OCI-LY7 (cell line): ENCODE measurements at regions not wholly inside any gene's neighbourhood (a gene's known extent, or its start where the extent isn't known, plus 50 kb on each side); places are given as distances from the start of the nearest gene placed in this dataset.

ENCODE experiments used
- BruUV-seq: library from RNA; stranded (reverse); fragments of 400-500 nt; replicated peaks from 2 replicates; lab custom pipeline; 2021; lab: Mats Ljungman, UMichigan
- CTCF ChIA-PET: fragments of 300-600 bp; sonication (Branson Sonifier 250); formaldehyde crosslinking; loops from one replicate; lab custom pipeline; 2022; ENCODE audit warnings: antibody characterized with exemption; ENCODE audit not compliant: unreplicated experiment; lab: Charles Lee
- POLR2A ChIA-PET: fragments of 300-600 bp; sonication (Branson Sonifier 250); formaldehyde crosslinking; loops from one replicate; lab custom pipeline; 2022; ENCODE audit warnings: antibody characterized with exemption; lab: Charles Lee
- DNase-seq: peaks from one replicate; pipeline ENCODE4 v3.0.0-alpha.2; 2015; ENCODE audit warnings: low spot score
- H2AFZ ChIP-seq: fragments of 200-600 bp; sonication (generic), shearing (Covaris generic); 2 replicates; pipeline ENCODE4 v1.6.1; 2014; ENCODE audit warnings: mild to moderate bottlenecking, antibody characterized with exemption, low read length, moderate library complexity
- H3K27ac ChIP-seq: fragments of 200-600 bp; sonication (generic); 2 replicates; pipeline ENCODE4 v1.5.1; 2014; ENCODE audit warnings: mixed run types, low read depth, mild to moderate bottlenecking, moderate library complexity, low read length, inconsistent platforms; ENCODE audit not compliant: poor library complexity, severe bottlenecking
- H3K36me3 ChIP-seq: fragments of 200-600 bp; sonication (generic); 2 replicates; pipeline ENCODE4 v1.6.1; 2014; ENCODE audit warnings: mild to moderate bottlenecking, antibody characterized with exemption, low read length, moderate library complexity, mixed read lengths; ENCODE audit not compliant: insufficient read depth
- H3K4me1 ChIP-seq: fragments of 200-600 bp; sonication (generic); 2 replicates; pipeline ENCODE4 v1.5.1; 2014; ENCODE audit warnings: mild to moderate bottlenecking, low read length; ENCODE audit not compliant: insufficient read depth, poor library complexity, severe bottlenecking
- H3K4me2 ChIP-seq: fragments of 200-600 bp; sonication (generic); 2 replicates; pipeline ENCODE4 v1.6.1; 2014; ENCODE audit warnings: mild to moderate bottlenecking, low read length
- H3K4me3 ChIP-seq: fragments of 200-600 bp; sonication (generic); 2 replicates; pipeline ENCODE4 v1.5.1; 2014; ENCODE audit warnings: mild to moderate bottlenecking, low read depth, low read length; ENCODE audit not compliant: poor library complexity, severe bottlenecking
- H3K79me2 ChIP-seq: fragments of 200-600 bp; sonication (generic); 2 replicates; pipeline ENCODE4 v1.6.1; 2016; ENCODE audit warnings: low read depth, mild to moderate bottlenecking, low read length, moderate library complexity, mixed read lengths; ENCODE audit not compliant: insufficient read depth
- H3K9me2 ChIP-seq: fragments of 200-600 bp; sonication (generic); 2 replicates; pipeline ENCODE4 v1.6.1; 2016; ENCODE audit warnings: mild to moderate bottlenecking, low read length, mixed read lengths; ENCODE audit not compliant: insufficient read depth
- H3K9me3 ChIP-seq: fragments of 200-600 bp; sonication (generic); 2 replicates; pipeline ENCODE4 v1.6.1; 2014; ENCODE audit warnings: mild to moderate bottlenecking, mixed run types, low read length, mixed read lengths
- H4K20me1 ChIP-seq: fragments of 200-600 bp; sonication (generic); 2 replicates; pipeline ENCODE4 v1.6.1; 2014; ENCODE audit warnings: mild to moderate bottlenecking, antibody characterized with exemption, low read length, moderate library complexity, mixed read lengths; ENCODE audit not compliant: insufficient read depth
- EZH2phosphoT487 ChIP-seq: fragments of 200-600 bp; sonication (generic); IDR thresholded peaks from 2 replicates; pipeline ENCODE4 v1.6.1; 2018; ENCODE audit warnings: low read depth, borderline replicate concordance, mild to moderate bottlenecking, mixed run types, antibody characterized with exemption, low read length, moderate library complexity, mixed read lengths
- intact Hi-C: fragments of 100-400 bp; cut with micrococcal nuclease; formaldehyde crosslinking; loops from one replicate; pipeline ENCODE4 v1.10.0; 2022; ENCODE audit not compliant: unreplicated experiment
- TF ChIP-seq, protein P1 (sequence below): fragments of 200-600 bp; sonication (generic); conservative IDR thresholded peaks from 2 replicates; pipeline ENCODE4 v1.5.1; 2014; ENCODE audit warnings: mild to moderate bottlenecking, antibody characterized with exemption, low read length, moderate library complexity, mixed read lengths

DNA sequence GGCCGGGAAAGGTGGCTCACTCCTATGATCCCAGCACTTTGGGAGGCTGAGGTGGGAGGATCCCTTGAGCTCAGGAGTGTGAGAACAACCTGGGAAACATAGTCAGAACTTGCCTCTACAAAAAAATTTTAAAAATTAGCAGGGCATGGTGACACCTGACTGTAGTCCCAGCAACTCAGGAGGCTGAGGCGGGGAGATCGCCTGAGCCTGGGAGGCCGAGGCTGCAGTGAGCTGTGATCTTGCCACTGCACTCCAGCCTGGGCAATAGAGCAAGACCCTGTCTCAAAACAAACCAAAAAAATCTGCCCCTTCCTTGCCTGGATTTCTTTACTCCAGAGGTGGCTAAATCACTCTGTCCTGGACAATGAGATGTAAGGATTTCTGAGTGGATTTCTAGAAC is 197.7 kb downstream of the NRP2 start:
- DNase-seq = no peak
- H3K9me2 ChIP-seq = no peaks in the 10 kb centered on the region
- no peaks in the 10 kb centered on the region for H3K9me3 ChIP-seq
- TF ChIP-seq, protein P1, sequence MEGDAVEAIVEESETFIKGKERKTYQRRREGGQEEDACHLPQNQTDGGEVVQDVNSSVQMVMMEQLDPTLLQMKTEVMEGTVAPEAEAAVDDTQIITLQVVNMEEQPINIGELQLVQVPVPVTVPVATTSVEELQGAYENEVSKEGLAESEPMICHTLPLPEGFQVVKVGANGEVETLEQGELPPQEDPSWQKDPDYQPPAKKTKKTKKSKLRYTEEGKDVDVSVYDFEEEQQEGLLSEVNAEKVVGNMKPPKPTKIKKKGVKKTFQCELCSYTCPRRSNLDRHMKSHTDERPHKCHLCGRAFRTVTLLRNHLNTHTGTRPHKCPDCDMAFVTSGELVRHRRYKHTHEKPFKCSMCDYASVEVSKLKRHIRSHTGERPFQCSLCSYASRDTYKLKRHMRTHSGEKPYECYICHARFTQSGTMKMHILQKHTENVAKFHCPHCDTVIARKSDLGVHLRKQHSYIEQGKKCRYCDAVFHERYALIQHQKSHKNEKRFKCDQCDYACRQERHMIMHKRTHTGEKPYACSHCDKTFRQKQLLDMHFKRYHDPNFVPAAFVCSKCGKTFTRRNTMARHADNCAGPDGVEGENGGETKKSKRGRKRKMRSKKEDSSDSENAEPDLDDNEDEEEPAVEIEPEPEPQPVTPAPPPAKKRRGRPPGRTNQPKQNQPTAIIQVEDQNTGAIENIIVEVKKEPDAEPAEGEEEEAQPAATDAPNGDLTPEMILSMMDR = no peak
- no peak for TF ChIP-seq EZH2phosphoT487
- no peak overlapping the region for H3K27ac ChIP-seq
- no peak overlapping the region for H3K4me3 ChIP-seq
- H3K36me3 ChIP-seq = no peaks in the 10 kb centered on the region
- H3K4me1 ChIP-seq = no peaks in the 10 kb centered on the region
- intact Hi-C loops = loop anchor here (10.0 kb wide), 1 partner anchor 1555 kb away; no protein-coding TSS in a partner anchor
- H4K20me1 ChIP-seq = no peaks in the 10 kb centered on the region
- BruUV-seq = no TSS peak
- H2AFZ ChIP-seq = no peak overlapping the region
- no peaks in the 10 kb centered on the region for H3K79me2 ChIP-seq
- no peak overlapping the region for H3K4me2 ChIP-seq
- ChIA-PET POLR2A (interaction anchor here (0.7 kb wide), 1 partner anchor 410 kb away, joined by 3 read pairs; no protein-coding TSS in a partner anchor), CTCF (no interaction called here)

DNA sequence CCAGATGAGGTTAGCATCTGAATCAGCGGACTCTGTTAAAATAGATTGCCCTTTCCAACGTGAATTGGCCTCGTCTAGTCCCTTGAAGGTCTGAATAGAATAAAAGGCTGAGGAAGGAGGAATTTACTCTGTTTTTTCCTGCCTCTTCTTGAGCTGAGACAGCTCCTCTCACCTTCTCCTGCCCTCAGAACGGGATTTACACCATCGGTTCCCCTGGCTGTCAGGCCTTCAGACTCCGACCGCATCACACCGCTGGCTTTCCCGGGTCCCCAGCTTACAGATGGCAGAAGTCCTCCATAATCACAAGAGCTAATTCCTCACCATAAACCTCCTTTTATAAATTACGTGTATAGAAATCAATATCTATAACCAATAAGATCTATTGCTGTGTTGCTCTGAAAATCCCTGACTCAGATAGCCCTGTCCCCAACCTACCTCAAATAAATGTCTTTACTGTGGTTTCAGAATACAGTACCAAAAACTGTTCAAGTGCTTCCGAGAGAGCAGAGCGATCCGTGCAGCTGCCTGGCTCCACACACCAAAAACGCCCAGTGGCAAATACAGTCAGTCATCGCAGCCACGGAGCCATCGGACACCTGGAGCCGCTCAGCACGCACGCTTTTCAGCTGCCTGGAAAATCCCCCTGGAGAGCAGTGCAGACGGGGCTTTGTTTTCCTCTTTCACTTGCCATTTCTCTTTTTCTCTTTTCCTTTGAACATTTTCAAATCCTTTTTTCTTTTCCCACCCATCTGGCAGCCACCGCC is 196.9 kb downstream of the NRP2 start:
- H3K36me3 ChIP-seq = no peaks in the 10 kb centered on the region
- no peaks in the 10 kb centered on the region for H3K79me2 ChIP-seq
- H3K9me3 ChIP-seq = no peaks in the 10 kb centered on the region
- TF ChIP-seq, protein P1 = no peak
- no peak for TF ChIP-seq EZH2phosphoT487
- H3K4me2 ChIP-seq = no peak overlapping the region
- H4K20me1 ChIP-seq = no peaks in the 10 kb centered on the region
- BruUV-seq = no TSS peak
- POLR2A ChIA-PET = interaction anchor here (0.7 kb wide), 1 partner anchor 409 kb away, joined by 3 read pairs; no protein-coding TSS in a partner anchor
- no peak overlapping the region for H3K27ac ChIP-seq
- no peak for DNase-seq
- no peaks in the 10 kb centered on the region for H3K9me2 ChIP-seq
- no peaks in the 10 kb centered on the region for H3K4me1 ChIP-seq
- no peak overlapping the region for H2AFZ ChIP-seq
- CTCF ChIA-PET = no interaction called here
- intact Hi-C loops = no loop called here
- no peak overlapping the region for H3K4me3 ChIP-seq

DNA sequence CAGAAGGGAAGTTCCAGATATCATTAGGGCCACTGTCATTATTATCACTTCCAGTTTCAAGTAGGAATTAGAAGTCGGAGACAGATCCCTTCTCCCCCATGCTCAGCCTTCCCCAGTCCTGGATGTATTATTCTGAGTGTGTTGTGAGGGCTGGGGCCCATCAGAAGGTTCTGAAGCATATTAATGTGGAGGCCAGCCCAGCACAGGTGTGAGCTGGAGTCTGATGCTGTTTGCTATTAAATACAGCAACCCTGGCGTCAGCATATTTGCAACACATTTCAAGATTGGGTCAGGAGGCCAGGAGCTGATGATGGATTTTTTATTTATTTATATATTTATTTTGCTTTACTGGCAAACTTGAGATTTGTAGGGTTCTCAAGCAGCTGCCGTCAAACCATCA is 195.2 kb downstream of the NRP2 start:
- Histone ChIP-seq H3K4me1 (no peaks in the 10 kb centered on the region), H3K36me3 (no peaks in the 10 kb centered on the region), H3K4me2 (no peak overlapping the region), H4K20me1 (no peaks in the 10 kb centered on the region), H3K9me3 (no peaks in the 10 kb centered on the region), H3K4me3 (no peak overlapping the region), H3K9me2 (no peaks in the 10 kb centered on the region), H3K27ac (no peak overlapping the region), H3K79me2 (no peaks in the 10 kb centered on the region), H2AFZ (no peak overlapping the region)
- DNase-seq = no peak
- BruUV-seq = no TSS peak
- TF ChIP-seq EZH2phosphoT487 = no peak
- TF ChIP-seq, protein P1 = no peak
- ChIA-PET CTCF (no interaction called here), POLR2A (no interaction called here)
- intact Hi-C loops = no loop called here
